IPS-NIHi7 (cell line): ENCODE measurements at regions not wholly inside any gene's neighbourhood (a gene's known extent, or its start where the extent isn't known, plus 50 kb on each side); places are given as distances from the start of the nearest gene placed in this dataset.
"Not testable (repeated sequence)": the region's sequence is repeated elsewhere in the genome, so short reads cannot be mapped to it uniquely, and the experiment has no call there.

ENCODE experiments used
- DNase-seq: peaks from one replicate; pipeline ENCODE4 v3.0.0; 2012; ENCODE audit warnings: mixed read lengths; ENCODE audit errors: extremely low spot score

GRCh38 chr9:138213748-138214147 is 336.2 kb downstream of the CACNA1B start:
- DNase-seq = not testable (repeated sequence)

- DNase-seq = not testable (repeated sequence)
These were observed 337.0 kb downstream of the CACNA1B start for GRCh38 chr9:138214548-138214947.

- not testable (repeated sequence) for DNase-seq
These were observed 338.0 kb downstream of the CACNA1B start for GRCh38 chr9:138215588-138215987.

- not testable (repeated sequence) for DNase-seq
These were observed 339.2 kb downstream of the CACNA1B start for GRCh38 chr9:138216817-138217216.

- DNase-seq = not testable (repeated sequence)
These were observed 339.8 kb downstream of the CACNA1B start for GRCh38 chr9:138217284-138217850.

- DNase-seq = not testable (repeated sequence)
These were observed 341.7 kb downstream of the CACNA1B start for GRCh38 chr9:138219249-138219648.

GRCh38 chr9:138221446-138222054 is 344.0 kb downstream of the CACNA1B start:
- not testable (repeated sequence) for DNase-seq

GRCh38 chr9:138237099-138237498 is 359.5 kb downstream of the CACNA1B start:
- DNase-seq = not testable (repeated sequence)

- not testable (repeated sequence) for DNase-seq
These were observed 405.3 kb downstream of the CACNA1B start for GRCh38 chr9:138282903-138283302.
